Suppressor macrophage (primary cell): ENCODE measurements at regions not wholly inside any gene's neighbourhood (a gene's known extent, or its start where the extent isn't known, plus 50 kb on each side); places are given as distances from the start of the nearest gene placed in this dataset.

Experiments used
- DNase-seq, 4 experiments: peaks; one replicate each; pipeline ENCODE4 v3.0.0-alpha.2; 2020 to 2022

DNA sequence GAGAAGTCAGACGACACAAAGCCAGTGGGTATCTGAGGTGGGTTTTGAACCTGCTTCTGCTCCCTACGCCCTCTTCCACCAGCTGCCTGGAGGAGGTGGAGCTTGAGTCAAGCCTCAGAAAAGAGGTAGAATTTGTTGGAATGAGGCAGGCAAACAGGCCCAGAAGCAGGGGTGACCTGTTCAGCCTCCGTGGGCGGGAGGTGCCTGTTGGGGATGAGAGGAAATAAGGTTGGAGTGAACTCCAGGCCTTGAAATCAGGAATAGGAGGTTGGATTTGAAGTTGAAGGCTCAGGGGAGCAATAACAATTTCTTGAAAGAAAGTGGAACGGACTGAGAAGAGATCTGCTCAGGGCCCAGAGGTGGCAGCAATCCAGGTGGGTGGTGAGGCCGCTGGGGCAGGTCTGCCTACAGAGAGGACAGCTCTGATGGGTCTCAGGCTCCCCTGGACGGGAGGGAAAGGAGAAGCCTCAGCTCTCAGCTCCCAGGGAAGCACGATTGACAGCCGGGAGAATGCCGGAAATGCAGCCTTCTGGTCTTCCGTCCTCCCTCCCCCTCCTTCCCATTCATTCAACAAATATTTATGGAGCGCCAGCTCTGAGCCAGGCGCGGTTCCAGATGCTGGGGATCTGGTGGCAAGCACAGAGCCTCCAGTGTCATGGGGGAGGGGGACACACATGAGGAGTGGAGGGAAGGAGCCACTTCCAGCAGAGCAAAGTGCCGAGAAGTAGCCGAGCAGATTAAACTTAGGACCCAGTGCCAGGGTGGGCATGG is 61.9 kb upstream of the CIBAR2 start:
- no peak for DNase-seq

DNA sequence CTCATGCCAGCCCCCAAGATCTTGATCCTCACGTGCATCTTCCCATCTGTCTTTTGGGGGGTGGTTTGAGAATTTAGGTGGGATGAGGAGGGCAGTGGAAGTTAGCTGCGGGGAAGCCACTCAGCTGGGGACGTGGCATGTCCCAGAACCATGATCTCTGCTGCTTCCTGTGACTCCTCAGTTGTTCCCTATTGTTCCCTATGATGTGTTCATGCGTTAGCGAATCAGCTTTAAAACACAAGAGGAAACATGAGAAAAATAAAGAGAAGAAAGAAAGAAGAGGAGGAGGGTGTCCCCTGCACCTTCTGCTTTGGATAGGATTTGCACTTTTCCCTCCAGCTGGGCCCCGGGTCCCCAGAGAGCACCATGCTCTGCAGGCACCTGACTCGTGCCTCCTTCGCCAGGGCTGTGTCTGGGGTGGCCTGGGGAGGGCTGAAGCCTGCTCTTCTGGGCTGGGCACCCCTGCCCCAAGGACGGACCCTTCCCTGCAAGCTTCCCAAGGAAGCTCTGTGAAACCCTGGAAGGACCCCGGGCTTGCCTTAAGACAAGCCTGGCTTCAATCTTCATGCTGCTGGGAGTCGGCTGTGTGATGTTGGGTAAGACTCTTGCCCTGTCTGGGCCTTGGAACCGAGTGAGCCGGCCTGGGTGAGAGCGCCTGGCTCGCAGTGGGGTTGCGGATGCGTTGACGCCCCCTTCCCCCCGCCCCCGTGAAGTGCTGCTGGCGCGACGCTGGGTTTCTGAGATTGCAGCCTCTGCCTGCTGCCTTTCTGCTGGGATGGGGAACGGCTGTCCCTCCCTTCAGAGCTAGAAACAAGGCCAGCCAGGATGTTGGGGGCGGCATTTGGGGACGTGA is 62.8 kb upstream of the CIBAR2 start:
- DNase-seq: no peak

DNA sequence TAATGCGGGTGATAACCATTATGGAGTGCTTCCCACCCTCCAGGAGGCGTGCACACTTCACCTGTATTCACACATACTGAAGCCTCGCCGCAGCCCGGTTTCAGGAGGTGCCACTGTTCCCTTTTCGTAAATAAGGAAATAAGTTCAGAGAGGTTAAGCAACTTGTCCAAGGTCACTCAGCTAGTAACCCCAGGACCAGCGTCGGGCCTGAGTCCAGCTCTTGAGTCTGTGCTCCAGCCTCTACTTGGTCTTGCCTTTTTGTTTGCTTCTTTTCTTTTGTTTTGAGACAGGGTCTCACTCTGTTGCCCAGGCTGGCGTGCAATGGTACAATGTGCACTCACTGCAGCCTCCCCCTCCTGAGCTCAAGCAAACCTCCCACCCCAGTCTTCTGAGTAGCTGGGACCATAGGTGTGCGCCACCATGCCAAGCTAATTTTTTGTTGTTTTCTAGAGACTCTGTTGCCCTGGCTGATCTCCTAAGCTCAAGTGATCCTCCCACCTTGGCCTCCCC is 63.5 kb upstream of the CIBAR2 start:
- DNase-seq: no peak

DNA sequence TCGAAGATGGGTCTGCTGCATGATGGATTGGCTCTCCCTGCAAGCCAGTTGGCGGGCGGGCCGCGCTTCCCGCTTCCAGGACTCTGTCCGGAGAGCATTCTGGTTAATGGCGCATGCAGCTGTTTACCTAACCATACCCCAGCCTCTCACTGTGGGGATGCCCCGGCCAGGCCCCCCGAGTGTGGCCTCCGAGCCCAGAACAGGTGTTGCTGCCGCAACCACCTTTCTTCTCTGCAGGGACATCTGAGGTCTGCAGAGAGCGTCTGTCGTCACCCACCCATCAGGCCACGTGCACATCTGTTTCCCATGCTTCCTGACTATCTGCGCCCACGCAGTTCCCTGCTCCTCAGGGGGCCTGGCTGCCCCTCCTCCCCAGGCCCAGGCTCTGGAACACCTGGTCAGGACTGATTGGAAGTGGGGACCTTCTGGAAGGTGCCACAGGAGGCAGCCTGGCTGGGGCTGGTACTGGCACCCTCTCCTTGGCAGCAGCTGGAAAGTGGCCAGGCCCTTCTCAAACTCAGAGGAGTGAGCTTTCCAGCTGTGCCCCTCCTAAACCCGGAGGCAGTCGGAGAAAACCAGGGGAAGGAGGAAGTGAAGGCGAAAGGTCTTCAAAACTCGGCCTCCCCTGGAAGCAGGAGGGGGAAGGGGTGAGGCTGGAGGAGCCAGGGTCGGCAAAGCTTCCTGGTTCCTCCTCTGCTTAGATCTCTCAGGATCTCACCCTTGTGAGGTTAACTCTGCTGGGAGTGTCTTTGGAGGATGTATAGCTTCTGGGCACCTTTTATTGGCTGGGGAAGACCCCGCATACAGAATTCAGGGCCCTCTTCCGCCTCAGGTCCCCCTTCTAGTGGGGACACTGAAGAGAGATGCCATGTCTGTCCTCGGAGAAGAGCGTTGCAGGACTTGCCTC is 64.5 kb upstream of the CIBAR2 start:
- peak in 1 of 4 experiments; percentile 13 for DNase-seq

DNA sequence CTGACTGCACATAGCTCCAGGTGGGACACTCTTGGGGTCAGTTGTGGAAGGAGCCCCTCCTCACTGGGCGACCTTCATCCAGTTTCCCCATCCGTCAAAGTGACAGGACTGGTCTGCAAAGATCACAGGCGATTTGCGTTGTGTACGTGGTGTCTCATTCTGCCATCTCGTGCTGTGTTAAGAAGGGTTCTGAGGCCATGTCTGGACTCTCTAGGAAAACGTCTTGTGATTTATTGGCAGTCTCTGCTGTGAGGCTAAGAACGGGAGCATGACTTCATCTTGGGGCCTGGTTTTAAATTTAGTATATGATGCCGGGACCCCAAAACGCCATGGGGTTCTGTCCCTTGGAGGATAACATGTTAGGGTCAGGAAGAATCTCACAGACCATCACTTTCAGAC is 65.2 kb upstream of the CIBAR2 start:
- DNase-seq: no peak

DNA sequence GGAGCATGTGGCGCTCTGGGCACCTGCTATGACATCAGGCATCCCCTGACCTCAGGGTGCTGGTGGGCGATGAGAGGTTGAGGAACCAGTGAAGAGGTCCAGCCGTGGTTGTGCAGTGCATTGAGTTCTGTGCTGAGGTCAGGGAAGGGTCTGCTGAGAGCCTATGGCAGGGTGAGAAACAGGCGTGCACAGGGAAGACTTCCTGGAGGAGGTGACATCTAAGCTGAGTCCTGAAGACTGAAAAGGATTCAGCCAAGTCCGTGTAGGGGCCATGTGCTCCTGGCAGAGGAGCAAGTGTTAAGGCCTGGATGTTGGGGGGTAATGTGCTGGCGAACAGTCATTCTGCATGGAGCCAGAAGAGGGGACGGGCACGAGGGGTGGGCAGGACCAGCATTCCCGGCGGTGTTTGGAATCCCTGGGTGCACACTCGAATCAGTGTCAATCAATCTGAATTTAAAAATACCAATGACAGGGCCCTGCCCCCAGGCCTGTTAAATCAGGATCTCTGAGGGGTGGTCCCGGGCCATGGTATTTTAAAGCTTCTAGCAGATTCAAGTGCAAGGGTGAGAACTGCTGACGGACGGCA is 65.8 kb upstream of the CIBAR2 start:
- no peak for DNase-seq

DNA sequence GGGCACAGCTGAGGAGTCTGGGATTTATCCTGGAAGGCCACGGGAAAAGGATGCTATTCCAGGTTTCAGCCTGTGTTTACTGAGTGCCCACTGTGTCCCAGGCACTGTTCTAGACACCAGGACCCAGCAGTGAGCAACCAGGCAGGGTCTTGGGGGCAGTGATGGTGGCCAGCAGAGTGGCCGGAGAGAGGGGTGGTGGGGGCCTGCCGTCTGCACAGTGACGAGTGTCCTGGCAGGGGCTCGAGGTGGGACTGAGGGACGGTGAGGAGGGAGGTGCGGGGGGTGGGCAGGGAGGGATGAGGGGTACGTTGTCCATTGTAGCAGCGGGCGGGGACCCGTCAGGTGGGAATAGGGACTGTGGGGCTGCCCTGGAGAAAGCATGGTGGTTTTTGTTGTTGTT is 66.3 kb upstream of the CIBAR2 start:
- no peak for DNase-seq

DNA sequence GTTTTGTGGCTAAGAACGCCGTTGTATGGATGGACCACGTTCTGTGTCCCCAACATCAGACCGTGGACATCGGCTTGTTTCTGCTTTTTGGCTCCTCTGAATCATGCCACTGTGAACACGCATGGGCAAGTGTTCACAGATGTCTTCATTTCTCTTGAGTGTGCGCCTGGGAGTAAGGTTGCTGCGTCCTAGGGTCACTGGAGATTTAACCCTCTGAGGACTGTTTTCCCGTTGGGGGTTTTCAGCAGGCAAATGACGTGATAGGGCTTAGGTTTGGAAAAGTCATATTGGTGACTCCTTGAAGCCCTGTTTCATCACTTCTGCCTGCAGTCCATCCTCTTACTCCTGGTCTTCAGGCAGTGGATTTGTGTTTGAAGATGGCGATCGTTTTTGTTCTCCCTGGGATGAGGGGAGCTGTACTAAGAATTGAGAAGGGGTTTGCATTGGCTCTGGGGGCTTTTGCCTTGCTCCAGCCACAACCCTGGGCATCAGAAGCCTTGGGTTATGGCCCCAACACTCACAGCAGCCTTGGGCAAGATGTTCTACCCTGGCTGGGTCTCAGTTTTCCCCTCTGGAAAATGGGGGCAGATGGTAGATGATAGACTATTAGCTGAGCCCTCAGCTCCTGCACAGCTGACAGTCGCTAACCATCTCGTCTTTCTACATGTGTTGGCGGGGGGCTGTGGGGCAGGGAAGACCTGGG is 67.2 kb upstream of the CIBAR2 start:
- DNase-seq: no peak

DNA sequence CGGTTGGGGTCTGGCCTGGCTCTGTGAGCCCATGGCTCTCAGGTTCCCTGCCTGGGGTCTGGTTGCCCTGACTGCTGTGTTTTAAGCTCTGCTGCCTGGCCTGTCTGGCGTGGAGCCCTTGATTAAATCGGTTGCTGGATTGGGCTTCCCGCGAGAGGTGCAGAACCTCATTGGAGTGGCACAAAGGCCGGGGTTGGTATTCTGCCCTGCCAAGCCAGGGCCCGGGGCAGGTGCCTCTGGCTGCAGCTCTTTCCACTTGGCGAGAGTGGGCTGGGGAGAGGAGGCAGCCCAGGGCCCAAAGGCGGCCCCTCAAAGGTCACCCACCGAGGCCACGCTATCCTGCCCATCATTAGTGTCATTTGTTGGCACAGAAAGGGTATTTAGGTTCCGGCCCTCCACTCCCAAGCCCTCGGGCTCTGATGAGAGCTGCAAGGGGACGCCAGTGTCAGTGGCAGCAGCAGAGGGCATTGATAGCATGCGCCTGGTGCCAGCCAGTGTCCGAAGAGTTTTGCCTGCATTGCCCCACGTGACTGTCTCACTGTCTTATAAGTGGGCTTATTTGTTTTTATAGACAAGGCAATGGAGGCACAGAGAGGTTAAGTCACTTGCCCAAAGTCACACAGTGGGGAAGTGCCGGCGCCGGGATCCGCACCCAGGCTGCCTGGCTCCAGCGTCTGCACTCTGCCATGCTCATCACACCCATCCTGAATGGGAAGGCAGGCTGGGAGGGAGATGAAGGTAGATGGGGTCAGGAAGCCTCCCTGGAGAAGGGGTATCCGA is 68.0 kb upstream of the CIBAR2 start:
- DNase-seq: no peak

DNA sequence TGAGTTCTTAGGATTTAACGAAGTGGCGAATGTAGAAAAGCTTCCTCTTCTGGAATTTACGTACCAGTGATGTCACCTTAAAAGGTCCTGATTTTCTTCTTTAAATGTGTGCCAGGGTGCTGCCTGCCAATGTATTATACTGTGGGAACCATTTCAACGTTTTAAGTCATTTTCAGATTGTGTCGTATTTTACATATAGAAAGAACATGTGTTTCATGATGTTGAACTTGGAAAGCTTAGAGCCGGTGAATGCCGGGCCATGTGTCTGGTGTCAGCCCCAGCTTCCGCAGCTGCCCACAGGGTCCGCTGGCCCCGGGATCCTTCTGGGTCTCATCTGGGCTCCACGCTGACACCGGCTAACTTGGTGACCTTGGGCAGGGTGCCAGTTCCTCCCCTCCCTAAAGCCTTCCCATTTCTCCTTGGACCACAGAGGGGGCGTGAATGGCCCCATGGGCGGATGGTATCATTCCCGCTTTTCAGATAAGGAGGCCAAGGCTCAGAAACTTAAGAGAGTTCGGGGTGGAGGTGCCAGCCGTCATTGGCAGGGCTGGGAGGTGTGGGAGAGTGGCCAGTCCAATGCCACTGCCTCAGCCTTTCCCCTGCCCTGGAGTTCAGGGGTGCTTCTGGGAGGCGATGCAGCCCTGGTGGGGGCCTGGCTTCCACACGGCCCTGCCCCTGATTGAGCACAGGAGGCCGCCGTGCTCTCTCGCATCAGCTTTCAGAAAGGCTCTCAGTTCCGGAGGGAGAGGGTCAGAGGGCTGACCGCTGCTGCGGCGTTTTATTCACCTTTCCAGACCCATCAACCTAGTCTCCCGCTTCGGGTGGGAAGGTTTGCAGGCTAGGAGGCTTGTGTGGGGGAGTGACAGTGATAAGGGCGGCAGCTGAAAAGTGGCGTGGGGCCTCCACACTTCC is 68.8 kb upstream of the CIBAR2 start:
- DNase-seq: no peak

DNA sequence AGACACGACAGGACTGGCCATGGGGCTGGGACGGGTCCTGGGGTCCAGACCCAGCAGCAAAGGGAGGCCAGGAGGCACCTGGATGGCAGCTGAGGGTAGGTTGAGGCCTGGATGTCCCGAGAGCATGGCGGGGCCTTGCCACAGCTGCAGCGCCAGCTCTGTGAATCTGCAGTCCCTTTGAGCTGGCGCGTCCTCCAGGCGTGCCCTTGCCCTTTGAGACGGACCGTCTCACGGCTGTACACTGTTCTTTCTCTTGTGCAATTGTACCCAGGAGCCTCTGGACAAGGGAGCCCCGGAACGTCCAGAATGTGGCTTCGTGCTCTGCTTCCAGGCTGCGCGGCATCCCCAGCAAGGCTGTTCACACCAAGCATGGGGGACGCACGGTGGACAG is 69.5 kb upstream of the CIBAR2 start:
- DNase-seq: no peak

DNA sequence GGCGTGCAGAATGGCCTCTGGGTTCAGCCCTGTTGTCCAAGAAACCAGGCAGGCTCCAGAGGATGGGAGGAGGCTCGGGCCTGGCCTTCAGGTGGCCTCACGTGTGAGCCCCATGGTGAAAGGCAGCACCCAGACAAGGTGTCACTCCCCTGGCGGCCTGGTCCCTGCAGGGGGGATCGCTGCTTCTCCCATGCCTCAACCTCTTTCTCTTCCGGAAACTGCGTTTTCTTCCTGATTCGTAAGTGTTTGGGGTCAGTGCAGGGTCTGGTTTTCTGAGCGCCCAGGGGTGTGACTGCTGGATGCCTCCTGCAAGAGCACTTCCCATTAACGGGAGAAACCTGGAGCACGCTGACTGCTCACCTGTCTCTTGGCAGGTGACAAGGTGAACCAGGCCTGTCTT is 70.0 kb upstream of the CIBAR2 start:
- DNase-seq: no peak

DNA sequence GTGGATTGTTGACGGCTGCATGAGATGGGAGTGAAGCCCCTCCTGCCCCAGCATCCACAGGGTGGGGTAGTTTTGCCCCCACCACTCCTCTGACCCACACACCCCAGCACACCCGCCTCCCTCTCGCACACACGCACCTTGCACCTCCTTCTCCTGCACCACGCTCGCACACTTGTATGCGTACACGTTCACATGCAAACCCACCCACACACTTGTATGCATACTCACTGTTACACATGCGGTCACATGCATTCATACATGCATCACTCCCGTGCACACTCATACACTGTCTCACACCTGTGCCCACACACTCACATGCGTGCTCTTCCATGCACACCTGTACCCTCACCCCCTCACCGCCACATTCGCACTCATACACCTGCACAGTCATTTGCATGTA is 70.5 kb upstream of the CIBAR2 start:
- DNase-seq: no peak

DNA sequence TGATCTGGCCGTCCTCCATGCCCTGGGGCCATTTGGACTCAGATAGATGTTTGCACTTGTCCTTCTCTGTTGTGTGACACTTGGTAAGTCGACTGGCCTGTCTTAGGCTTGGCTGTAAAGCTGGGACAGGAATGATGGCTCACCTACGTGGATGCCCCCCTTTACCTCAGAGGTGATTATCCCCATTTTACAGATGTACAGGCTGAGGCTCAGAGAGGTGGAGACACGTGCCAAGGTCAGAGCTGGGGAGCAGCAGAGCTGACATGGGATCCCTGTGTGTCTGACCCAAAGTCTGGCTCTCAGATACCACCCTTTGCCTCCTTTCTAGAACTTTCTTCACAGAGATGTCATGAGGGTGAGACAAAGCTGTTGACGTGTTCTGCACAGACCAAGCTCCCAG is 71.3 kb upstream of the CIBAR2 start:
- no peak for DNase-seq

DNA sequence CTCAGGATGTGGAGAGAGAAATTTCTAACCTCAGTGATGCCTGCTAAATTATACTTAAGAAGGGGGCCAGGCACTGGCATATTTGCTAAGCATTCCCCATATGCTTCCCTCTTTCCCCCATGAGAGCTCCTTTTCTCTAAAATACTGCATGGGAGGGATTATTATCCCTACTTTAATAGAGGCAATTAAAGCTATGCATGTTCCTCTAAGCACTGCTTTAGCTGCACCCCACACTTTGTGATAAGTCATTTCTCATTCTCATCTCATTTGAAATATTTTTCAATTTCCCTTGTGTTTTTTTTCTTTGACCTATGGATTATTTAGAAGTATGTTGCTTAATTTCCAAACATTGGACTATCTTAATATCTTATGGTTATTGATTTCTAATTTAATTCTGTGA is 72.1 kb upstream of the CIBAR2 start:
- DNase-seq: no peak

DNA sequence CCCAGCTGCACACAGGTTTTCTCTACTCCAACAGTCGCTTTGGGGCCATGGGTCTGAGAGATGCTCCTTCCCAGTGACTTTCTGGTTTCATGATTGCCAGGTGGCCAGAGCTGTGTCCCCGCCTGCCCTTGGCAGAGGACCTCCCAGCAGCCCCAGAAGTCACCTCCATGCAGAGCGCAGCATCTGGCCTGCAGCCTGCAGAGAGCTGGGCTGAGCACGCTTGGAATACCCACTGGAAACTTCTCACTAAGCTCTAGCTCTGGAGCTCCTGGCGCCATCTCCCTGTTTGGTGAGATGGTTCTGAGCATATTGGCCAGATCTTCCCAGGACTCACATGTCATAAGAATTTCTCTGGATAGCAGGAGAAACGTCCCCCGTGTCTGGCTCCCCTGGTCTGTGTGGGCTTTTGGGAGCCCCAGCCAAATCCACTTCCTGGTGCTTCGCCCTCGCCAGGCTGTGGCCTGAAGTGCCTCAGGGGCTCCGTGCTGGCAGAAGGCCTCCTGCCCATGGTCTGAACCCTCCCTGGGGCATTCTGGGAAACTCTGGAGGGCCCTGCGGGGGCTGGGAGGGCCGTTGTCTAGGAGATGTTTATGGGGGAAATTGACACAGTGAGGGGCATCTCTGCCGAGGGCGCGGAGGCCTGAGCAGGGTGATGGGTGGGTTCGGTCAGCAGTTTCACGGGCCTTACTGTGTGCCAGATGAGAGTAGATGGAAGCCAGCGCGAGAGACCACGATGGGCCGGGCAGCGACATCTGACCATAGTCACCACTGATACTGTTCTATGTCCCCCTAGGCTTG is 73.2 kb upstream of the CIBAR2 start:
- DNase-seq: no peak

DNA sequence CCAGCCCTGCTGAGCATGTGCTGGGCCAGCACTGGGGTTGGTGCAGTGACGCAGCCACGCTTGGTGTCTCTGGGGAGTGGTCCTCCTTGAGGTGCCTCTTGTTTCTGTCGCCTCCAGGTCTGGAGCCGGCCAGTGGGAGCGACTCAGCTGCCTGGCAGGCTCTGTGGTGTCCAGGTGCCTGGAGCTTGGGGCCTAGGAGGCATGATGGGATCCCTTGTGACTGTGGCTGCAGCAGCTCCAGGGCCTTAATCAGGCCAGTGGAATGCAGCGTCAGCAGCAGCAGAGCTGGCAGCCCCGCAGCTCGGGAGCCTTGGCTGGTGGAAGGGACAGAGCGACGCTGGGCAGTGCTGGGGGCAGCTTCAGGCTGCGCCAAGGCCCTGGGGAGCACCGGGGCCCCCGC is 74.7 kb upstream of the CIBAR2 start:
- no peak for DNase-seq

DNA sequence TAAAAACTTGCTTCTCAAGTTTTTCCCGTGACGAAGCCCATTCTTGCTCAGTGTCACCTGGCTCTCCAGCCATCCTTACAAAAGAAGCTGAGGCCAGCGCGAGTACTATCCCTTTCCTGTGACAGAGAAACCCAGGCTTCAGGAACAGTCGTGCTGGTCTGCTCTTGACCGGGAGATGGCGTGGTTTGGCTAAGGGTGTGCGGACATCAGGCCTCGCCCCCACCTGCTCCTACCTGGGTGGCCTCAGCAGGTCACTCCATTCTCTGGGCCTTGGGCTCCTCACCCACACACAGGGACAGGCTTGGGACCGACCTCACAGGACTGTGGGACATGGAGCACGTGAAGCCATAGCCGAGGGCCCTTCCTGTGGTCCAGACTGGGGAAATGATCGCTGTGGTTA is 75.2 kb upstream of the CIBAR2 start:
- DNase-seq: no peak

DNA sequence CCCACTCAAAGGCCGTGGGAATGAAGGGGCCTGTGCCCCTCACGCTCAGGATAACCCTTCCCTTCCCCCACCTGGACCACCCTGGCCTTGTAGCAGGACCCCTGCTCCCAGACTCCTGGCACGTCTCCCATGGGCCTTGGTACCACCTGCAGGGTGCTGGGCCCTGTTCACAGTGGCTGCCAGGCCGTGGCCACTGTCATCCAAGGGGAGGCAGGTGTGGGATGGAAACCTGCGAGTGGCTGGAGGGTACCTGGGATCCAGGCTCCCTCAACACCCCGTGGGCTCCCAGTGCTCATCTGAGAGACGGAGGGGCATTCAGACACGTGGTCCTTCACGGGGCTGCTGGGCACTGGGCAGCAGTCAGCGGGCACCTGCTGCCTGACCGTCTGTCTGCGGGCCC is 75.6 kb upstream of the CIBAR2 start:
- no peak for DNase-seq
